Tibial nerve (tissue), 4 donors: ENCODE measurements at regions not wholly inside any gene's neighbourhood (a gene's known extent, or its start where the extent isn't known, plus 50 kb on each side); places are given as distances from the start of the nearest gene placed in this dataset.

ENCODE experiments used
- DNase-seq, 2 donors: peaks; one replicate each; pipeline ENCODE4 v3.0.0-alpha.2; 2019; ENCODE audit warnings: low spot score in 2 of 2
- H3K27ac ChIP-seq, 4 donors: fragments of 200-600 bp; sonication (generic) in 3 of 4; one replicate each; pipeline ENCODE4 v1.5.1; 2017 to 2019; ENCODE audit warnings: mild to moderate bottlenecking in 1 of 4
- H3K27me3 ChIP-seq, 2 donors: fragments of 200-600 bp; sonication (generic) in 1 of 2; one replicate each; pipeline versions ENCODE4 v1.5.1 to v1.6.0; 2017 to 2019
- H3K36me3 ChIP-seq, 3 donors: fragments of 200-600 bp; sonication (generic); one replicate each; pipeline ENCODE4 v1.5.1; 2018 to 2019
- H3K4me1 ChIP-seq, 4 donors: fragments of 200-600 bp; sonication (generic) in 3 of 4; one replicate each; pipeline ENCODE4 v1.5.1; 2017 to 2019
- H3K4me3 ChIP-seq, 4 donors: fragments of 200-600 bp; sonication (generic) in 3 of 4; one replicate each; pipeline ENCODE4 v1.5.1; 2017 to 2019; ENCODE audit warnings: mild to moderate bottlenecking in 1 of 4, moderate library complexity in 1 of 4
- H3K9me3 ChIP-seq, 4 donors: fragments of 200-600 bp; sonication (generic) in 3 of 4; one replicate each; pipeline ENCODE4 v1.5.1; 2017 to 2019
- EP300 ChIP-seq, 2 donors: sonication (generic); formaldehyde crosslinking; IDR thresholded peaks; one replicate each; pipeline ENCODE4 v1.6.1; 2017; ENCODE audit warnings: antibody characterized with exemption in 2 of 2, mild to moderate bottlenecking in 1 of 2
- POLR2A ChIP-seq, 2 donors: fragments of 450-650 bp; IDR thresholded peaks; one replicate each; pipeline ENCODE4 v1.6.1; 2017; ENCODE audit warnings: antibody characterized with exemption in 2 of 2, mild to moderate bottlenecking in 2 of 2, moderate library complexity in 2 of 2
- whole genome bisulfite sequencing, 2 donors: methylation state at CpG; one replicate each; pipeline ENCODE4 v1.1.5; 2018; 5-methylcytosine and 5-hydroxymethylcytosine counted together
- TF ChIP-seq, protein P1 (sequence below), 5 experiments: fragments of 200-600 bp in 3 of 5; fragments of 450-650 bp in 2 of 5; sonication (generic) in 3 of 5; IDR thresholded peaks; one replicate each; pipeline ENCODE4 v1.5.1; 2016 to 2019; ENCODE audit warnings: antibody characterized with exemption in 5 of 5, mild to moderate bottlenecking in 3 of 5, moderate library complexity in 2 of 5

DNA sequence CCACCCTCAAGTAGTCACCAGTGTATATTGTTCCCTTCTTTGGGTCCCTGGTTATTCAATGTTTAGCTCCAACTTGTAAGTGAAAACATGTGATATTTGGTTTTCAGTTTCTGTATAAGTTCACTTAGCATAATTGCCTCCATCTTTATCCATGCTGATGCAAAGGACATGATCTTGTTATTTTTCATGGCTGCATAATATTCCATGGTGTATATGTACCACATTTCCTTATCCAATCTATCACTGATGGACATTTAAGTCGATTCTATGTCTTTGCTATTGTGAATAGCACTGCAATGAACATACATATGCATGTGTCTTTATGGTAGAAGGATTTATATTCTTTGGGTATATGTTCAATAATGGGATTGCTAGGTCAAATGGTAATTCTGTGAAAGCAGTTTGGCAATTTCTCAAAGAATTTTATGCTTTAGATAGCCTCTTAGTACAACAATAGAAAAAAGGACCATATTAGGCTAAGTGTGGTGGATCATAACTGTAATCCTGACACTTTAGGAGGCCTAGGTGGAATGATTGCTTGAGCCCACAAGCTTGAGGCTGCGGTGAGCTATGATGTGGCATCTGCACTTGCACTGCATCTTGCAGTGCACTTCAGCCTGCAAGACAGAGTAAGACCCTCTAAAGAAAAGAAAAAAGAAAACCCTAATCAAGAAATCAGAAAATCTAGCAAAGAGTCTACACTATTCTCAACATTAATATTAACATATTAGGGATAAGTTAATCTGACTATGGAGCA, 468.5 kb upstream of the FAT3 start:
- Histone ChIP-seq H3K4me1 (no peaks in the 10 kb centered on the region), H3K36me3 (no peaks in the 10 kb centered on the region), H3K27ac (no peak overlapping the region), H3K9me3 (no peaks in the 10 kb centered on the region), H3K27me3 (no peaks in the 10 kb centered on the region), H3K4me3 (no peak overlapping the region)
- TF ChIP-seq, protein P1, sequence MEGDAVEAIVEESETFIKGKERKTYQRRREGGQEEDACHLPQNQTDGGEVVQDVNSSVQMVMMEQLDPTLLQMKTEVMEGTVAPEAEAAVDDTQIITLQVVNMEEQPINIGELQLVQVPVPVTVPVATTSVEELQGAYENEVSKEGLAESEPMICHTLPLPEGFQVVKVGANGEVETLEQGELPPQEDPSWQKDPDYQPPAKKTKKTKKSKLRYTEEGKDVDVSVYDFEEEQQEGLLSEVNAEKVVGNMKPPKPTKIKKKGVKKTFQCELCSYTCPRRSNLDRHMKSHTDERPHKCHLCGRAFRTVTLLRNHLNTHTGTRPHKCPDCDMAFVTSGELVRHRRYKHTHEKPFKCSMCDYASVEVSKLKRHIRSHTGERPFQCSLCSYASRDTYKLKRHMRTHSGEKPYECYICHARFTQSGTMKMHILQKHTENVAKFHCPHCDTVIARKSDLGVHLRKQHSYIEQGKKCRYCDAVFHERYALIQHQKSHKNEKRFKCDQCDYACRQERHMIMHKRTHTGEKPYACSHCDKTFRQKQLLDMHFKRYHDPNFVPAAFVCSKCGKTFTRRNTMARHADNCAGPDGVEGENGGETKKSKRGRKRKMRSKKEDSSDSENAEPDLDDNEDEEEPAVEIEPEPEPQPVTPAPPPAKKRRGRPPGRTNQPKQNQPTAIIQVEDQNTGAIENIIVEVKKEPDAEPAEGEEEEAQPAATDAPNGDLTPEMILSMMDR (IDR thresholded peaks at IDR 0.05), result no peak
- TF ChIP-seq POLR2A (IDR thresholded peaks at IDR 0.05) (no peak), EP300 (IDR thresholded peaks at IDR 0.05) (no peak)
- no peak for DNase-seq
- WGBS, 2 donors, result 74 to 76% methylated on average over 2 of the region's 2 CpGs

DNA sequence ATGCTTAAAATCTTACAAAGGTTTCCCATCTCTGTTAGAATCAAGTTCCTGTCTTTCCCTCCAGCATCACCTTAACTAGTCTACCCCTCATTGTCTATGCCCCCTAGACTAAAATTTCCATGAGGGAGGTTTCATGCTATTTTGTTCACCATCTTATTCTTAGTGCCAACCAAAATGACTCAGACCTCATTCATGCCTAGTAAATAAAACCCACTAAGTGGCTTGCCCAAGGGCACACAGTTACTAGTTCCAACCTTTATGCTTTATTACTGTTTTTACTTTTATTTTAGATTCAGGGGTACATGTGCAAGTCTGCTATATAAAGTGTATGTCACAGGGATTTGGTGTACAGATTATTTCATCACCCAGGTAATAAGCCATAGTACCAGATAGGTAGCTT, 469.1 kb upstream of the FAT3 start:
- TF ChIP-seq, protein P1 (IDR thresholded peaks at IDR 0.05), result no peak
- TF ChIP-seq POLR2A (IDR thresholded peaks at IDR 0.05), result no peak
- no peak for TF ChIP-seq EP300 (IDR thresholded peaks at IDR 0.05)
- no peak overlapping the region for H3K27ac ChIP-seq
- no peaks in the 10 kb centered on the region for H3K36me3 ChIP-seq
- H3K27me3 ChIP-seq, result no peaks in the 10 kb centered on the region
- H3K9me3 ChIP-seq, result no peaks in the 10 kb centered on the region
- no peaks in the 10 kb centered on the region for H3K4me1 ChIP-seq
- no peak for DNase-seq
- no peak overlapping the region for H3K4me3 ChIP-seq

DNA sequence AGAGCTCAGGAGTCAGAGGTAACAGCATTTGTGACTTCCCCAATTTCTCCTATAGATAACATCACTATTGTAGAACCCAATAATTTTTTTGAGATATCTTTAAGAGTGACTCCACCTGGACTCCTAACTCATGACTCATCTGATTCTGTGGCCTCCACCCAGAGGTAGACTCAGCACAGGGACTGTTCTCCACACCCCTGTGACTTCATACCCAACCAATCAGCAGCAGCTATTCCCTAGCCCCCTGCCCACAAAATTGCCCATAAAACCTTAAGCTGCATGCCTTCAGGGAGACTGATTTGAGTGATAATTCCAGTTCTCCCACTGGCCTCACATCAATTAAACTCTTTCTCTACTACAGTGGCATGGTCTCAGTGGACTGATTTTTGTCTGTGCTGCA, 475.4 kb upstream of the FAT3 start:
- Histone ChIP-seq H3K9me3 (no peaks in the 10 kb centered on the region), H3K36me3 (no peaks in the 10 kb centered on the region), H3K27me3 (no peaks in the 10 kb centered on the region), H3K4me1 (no peaks in the 10 kb centered on the region), H3K27ac (no peak overlapping the region), H3K4me3 (no peak overlapping the region)
- no peak for DNase-seq
- no peak for TF ChIP-seq POLR2A (IDR thresholded peaks at IDR 0.05)
- TF ChIP-seq EP300 (IDR thresholded peaks at IDR 0.05), result no peak
- TF ChIP-seq, protein P1 (IDR thresholded peaks at IDR 0.05), result no peak

DNA sequence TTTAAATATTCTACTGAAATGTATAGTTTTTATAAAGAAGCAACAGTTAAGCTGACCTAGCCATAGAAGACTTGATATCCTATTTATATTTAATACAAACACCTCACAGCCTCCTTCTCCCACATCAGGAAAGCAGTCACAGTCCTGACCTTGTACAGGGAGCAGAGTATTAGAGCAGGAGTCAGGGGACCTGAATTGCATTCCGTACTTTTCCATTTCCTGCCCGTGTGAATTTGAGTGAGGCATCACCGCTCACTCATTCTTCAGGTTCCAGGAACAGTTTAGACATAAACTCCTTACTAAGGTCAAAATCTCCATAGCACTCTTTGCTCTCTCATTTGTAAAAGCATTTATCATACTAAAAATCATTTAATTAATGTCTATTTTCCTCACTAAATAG, 482.5 kb upstream of the FAT3 start:
- no peak overlapping the region for H3K4me3 ChIP-seq
- no peaks in the 10 kb centered on the region for H3K36me3 ChIP-seq
- no peak for DNase-seq
- 56 to 62% methylated on average over 3 of the region's 3 CpGs for WGBS, 2 donors
- no peaks in the 10 kb centered on the region for H3K9me3 ChIP-seq
- H3K4me1 ChIP-seq, result no peaks in the 10 kb centered on the region
- H3K27me3 ChIP-seq, result no peaks in the 10 kb centered on the region
- H3K27ac ChIP-seq, result no peak overlapping the region
- no peak for TF ChIP-seq EP300 (IDR thresholded peaks at IDR 0.05)
- no peak for TF ChIP-seq POLR2A (IDR thresholded peaks at IDR 0.05)
- TF ChIP-seq, protein P1 (IDR thresholded peaks at IDR 0.05), result no peak

DNA sequence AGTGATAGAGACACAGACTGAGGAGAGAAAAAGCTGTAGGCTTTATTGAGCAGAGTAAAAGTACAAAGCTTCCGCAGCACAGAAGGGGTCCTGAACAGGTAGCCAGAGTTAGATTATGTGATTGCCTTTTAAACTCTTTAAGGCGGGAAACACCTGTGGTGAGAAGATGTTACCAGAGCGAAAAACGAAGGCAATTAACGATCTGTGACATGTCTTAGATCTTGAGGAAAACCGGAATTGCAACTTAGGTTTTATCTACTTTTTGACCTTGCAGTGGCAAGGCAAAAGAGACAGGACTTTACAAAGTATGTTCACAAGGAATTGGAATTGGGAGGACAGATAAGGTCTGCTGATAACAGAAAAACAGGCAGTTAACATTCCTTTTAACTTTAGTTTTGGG, 493.6 kb upstream of the FAT3 start:
- H3K36me3 ChIP-seq, result no peaks in the 10 kb centered on the region
- H3K4me1 ChIP-seq, result no peaks in the 10 kb centered on the region
- whole genome bisulfite sequencing, 2 donors, result 58 to 60% methylated on average over 6 of the region's 6 CpGs
- TF ChIP-seq, protein P1 (IDR thresholded peaks at IDR 0.05), result no peak
- TF ChIP-seq POLR2A (IDR thresholded peaks at IDR 0.05) (no peak), EP300 (IDR thresholded peaks at IDR 0.05) (no peak)
- H3K27ac ChIP-seq, result no peak overlapping the region
- H3K9me3 ChIP-seq, result peaks cover 0 to 10% (median 4%) of the 10 kb centered on the region in 4 donors
- no peak overlapping the region for H3K4me3 ChIP-seq
- no peak for DNase-seq
- H3K27me3 ChIP-seq, result no peaks in the 10 kb centered on the region
